GM19025 (cell line): ENCODE measurements at regions not wholly inside any gene's neighbourhood (a gene's known extent, or its start where the extent isn't known, plus 50 kb on each side); places are given as distances from the start of the nearest gene placed in this dataset.

Experiments used
- ATAC-seq: cut with Tn5 transposase; IDR thresholded peaks from one replicate; pipeline ENCODE4 v1.9.1; 2021; ENCODE audit warnings: mild to moderate bottlenecking, low read depth, moderate library complexity; ENCODE audit not compliant: unreplicated experiment

- ATAC-seq, result no peak
These were observed 123.2 kb downstream of the SLC30A10 start for GRCh38 chr1:219805191-219805590.

GRCh38 chr1:219801156-219801820, 127.1 kb downstream of the SLC30A10 start:
- ATAC-seq, result no peak

- no peak for ATAC-seq
These were observed 129.9 kb downstream of the SLC30A10 start for GRCh38 chr1:219798283-219799030.

GRCh38 chr1:219797683-219798082, 130.7 kb downstream of the SLC30A10 start:
- no peak for ATAC-seq

GRCh38 chr1:219797009-219797408, 131.3 kb downstream of the SLC30A10 start:
- no peak for ATAC-seq

- no peak for ATAC-seq
These were observed 132.9 kb downstream of the SLC30A10 start for GRCh38 chr1:219795363-219795917.

GRCh38 chr1:219794085-219794743, 134.1 kb downstream of the SLC30A10 start:
- ATAC-seq, result no peak

- no peak for ATAC-seq
These were observed 135.9 kb downstream of the SLC30A10 start for GRCh38 chr1:219792337-219793021.

GRCh38 chr1:219791766-219792165, 136.6 kb downstream of the SLC30A10 start:
- ATAC-seq, result no peak

GRCh38 chr1:219790834-219791615, 137.3 kb downstream of the SLC30A10 start:
- ATAC-seq, result no peak

- no peak for ATAC-seq
These were observed 139.7 kb downstream of the SLC30A10 start for GRCh38 chr1:219788700-219789099.

- ATAC-seq, result no peak
These were observed 140.3 kb downstream of the SLC30A10 start for GRCh38 chr1:219788091-219788490.

GRCh38 chr1:219784660-219785381, 143.5 kb downstream of the SLC30A10 start:
- no peak for ATAC-seq

GRCh38 chr1:219783605-219784235, 144.6 kb downstream of the SLC30A10 start:
- ATAC-seq, result no peak

GRCh38 chr1:219782929-219783328, 145.4 kb downstream of the SLC30A10 start:
- ATAC-seq, result no peak

- no peak for ATAC-seq
These were observed 146.0 kb downstream of the SLC30A10 start for GRCh38 chr1:219782311-219782710.

GRCh38 chr1:219781491-219781890, 146.9 kb downstream of the SLC30A10 start:
- ATAC-seq, result no peak

- no peak for ATAC-seq
These were observed 149.5 kb downstream of the SLC30A10 start for GRCh38 chr1:219778793-219779369.
